Activated CD4-positive, alpha-beta T cell treated with anti-CD3 and anti-CD28 coated beads for 36 hours (primary cell): ENCODE measurements at regions not wholly inside any gene's neighbourhood (a gene's known extent, or its start where the extent isn't known, plus 50 kb on each side); places are given as distances from the start of the nearest gene placed in this dataset.
"Not testable (repeated sequence)": the region's sequence is repeated elsewhere in the genome, so short reads cannot be mapped to it uniquely, and the experiment has no call there.

Experiments
- ATAC-seq: fragments of 200-7000 bp; cut with Tn5 transposase; one replicate; pipeline ENCODE4 v1.10.0; 2021; ENCODE audit warnings: mild to moderate bottlenecking, moderate library complexity
- CTCF ChIA-PET: fragments of 350-600 bp; sonication (Branson Sonifier 250); formaldehyde crosslinking; loops from one replicate; lab custom pipeline; 2021; ENCODE audit warnings: antibody characterized with exemption; lab: Charles Lee
- POLR2A ChIA-PET: fragments of 350-600 bp; sonication (Branson Sonifier 250); formaldehyde crosslinking; loops from one replicate; lab custom pipeline; 2021; ENCODE audit warnings: antibody characterized with exemption, inconsistent platforms; lab: Charles Lee
- DNase-seq: peaks from one replicate; pipeline ENCODE4 v3.0.0-alpha.2; 2020
- H3K27ac Mint-ChIP-seq: one replicate; pipeline ENCODE4 v1.8.0; 2021; ENCODE audit warnings: mixed read lengths
- H3K27me3 Mint-ChIP-seq: one replicate; pipeline ENCODE4 v1.8.0; 2021; ENCODE audit warnings: mixed read lengths
- H3K36me3 Mint-ChIP-seq: one replicate; pipeline ENCODE4 v1.8.0; 2021; ENCODE audit warnings: low read depth, mixed read lengths
- H3K4me1 Mint-ChIP-seq: one replicate; pipeline ENCODE4 v1.8.0; 2021; ENCODE audit warnings: mixed read lengths
- H3K4me3 Mint-ChIP-seq: one replicate; pipeline ENCODE4 v1.8.0; 2021; ENCODE audit warnings: mild to moderate bottlenecking, moderate library complexity, mixed read lengths
- H3K9me3 Mint-ChIP-seq: one replicate; pipeline ENCODE4 v1.8.0; 2021; ENCODE audit warnings: low read depth, mixed read lengths
- intact Hi-C, 2 experiments: fragments of 100-400 bp; cut with DNase I in 1 of 2; cut with micrococcal nuclease in 1 of 2; formaldehyde crosslinking; loops; one replicate each; pipeline versions ENCODE4 v1.14.2 to v1.15.1; 2022 to 2024; cut with DNase I, micrococcal nuclease

DNA sequence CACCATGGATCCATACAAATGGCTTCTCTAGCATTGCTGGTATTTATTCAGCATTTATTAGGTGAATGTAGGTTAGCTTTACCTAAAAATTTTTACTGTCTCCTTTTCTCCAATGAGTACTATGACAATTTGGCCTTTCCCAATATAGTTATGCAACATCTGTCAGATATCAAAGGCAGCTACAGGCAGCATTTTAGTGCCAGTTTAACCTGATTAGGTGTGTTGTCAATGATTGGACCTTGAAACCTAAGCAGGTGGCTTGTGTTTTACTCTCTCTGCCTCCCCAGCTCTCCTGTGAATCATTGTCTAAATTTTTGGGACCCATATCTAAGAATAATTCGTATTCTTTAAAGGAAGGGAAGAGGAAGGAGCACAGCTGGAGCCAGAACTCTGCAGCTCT lies 228.9 kb downstream of the KBTBD8 start:
- H3K27me3 Mint-ChIP-seq: no peaks in the 10 kb centered on the region
- H3K9me3 Mint-ChIP-seq: no peaks in the 10 kb centered on the region
- intact Hi-C loops: no loop called here
- DNase-seq: no peak
- ATAC-seq: no peak
- H3K4me3 Mint-ChIP-seq: no peak overlapping the region
- no peaks in the 10 kb centered on the region for H3K36me3 Mint-ChIP-seq
- no peaks in the 10 kb centered on the region for H3K4me1 Mint-ChIP-seq
- ChIA-PET POLR2A (no interaction called here), CTCF (no interaction called here)
- H3K27ac Mint-ChIP-seq: no peak overlapping the region

DNA sequence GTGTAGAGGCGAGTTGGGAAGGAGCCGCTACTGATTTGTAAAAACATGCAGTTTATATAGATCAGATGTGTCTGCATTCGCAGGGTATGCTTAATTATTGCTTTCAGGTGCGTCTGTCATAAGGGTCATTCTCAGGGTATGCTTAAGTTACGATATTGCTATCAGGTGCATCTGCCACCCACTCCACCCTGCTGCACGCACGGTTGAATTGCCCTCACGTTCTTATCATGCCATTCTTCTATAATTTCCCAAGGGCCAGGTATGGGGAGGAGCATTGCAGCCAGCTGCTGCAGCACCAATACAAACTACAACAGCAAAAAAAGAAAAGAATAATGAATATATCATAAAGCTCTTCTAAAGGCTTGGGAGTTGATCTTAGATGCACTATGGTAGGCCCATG lies 230.0 kb downstream of the KBTBD8 start:
- Mint-ChIP-seq H3K4me1 (no peaks in the 10 kb centered on the region), H3K4me3 (no peak overlapping the region), H3K36me3 (no peaks in the 10 kb centered on the region), H3K27me3 (no peaks in the 10 kb centered on the region), H3K27ac (no peak overlapping the region), H3K9me3 (no peaks in the 10 kb centered on the region)
- DNase-seq: no peak
- no peak for ATAC-seq
- ChIA-PET CTCF (no interaction called here), POLR2A (no interaction called here)
- intact Hi-C loops: no loop called here

DNA sequence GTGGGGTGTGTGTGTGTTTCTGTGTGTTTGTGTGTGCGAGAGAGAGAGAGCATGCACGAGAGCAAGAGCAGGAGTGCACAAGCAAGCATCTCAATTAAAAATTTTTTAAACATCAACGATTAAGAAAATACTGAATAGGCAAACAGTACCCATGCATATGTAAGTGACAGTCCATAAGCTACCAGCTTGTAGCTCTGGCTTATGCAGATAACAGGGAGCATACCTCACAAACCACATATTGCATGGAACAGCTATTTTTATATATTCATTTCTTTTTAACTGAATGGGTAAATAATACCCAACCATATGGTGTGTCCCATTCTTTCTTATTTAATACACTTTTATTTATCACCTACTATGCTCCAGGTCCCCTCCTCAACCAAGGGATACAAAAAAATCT lies 234.5 kb downstream of the KBTBD8 start:
- no peak overlapping the region for H3K4me3 Mint-ChIP-seq
- intact Hi-C loops: no loop called here
- H3K36me3 Mint-ChIP-seq: no peaks in the 10 kb centered on the region
- ATAC-seq: no peak
- no peaks in the 10 kb centered on the region for H3K9me3 Mint-ChIP-seq
- no peak overlapping the region for H3K27ac Mint-ChIP-seq
- H3K27me3 Mint-ChIP-seq: no peaks in the 10 kb centered on the region
- ChIA-PET CTCF (interaction anchor here (0.7 kb wide), 1 partner anchor 372 kb away, joined by 3 read pairs; no protein-coding TSS in a partner anchor), POLR2A (no interaction called here)
- DNase-seq: no peak
- no peaks in the 10 kb centered on the region for H3K4me1 Mint-ChIP-seq

DNA sequence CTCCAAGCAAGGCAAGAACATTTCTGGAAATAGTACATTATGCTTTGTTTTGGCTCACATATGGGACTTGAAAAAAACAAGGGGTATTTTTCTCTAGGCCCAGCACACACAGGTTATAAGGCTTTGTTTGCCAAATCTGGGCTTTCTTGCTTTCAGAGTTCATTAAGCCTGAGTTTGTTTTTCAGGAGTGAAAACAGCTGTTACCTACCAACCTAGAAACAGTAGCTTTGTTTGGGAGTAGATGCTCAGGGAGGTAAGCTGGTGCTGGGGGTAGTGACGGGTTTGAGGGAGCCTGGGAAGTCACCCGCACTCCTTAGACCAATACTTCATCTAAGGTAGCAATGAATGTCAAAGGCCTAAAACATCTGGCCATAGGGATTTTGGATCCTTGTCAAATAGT lies 241.2 kb downstream of the KBTBD8 start:
- Mint-ChIP-seq H3K9me3 (no peaks in the 10 kb centered on the region), H3K36me3 (no peaks in the 10 kb centered on the region), H3K4me3 (no peak overlapping the region), H3K27me3 (no peaks in the 10 kb centered on the region), H3K27ac (no peak overlapping the region), H3K4me1 (no peaks in the 10 kb centered on the region)
- intact Hi-C loops: no loop called here
- POLR2A ChIA-PET: no interaction called here
- no peak for DNase-seq
- ATAC-seq: no peak
- CTCF ChIA-PET: no interaction called here

DNA sequence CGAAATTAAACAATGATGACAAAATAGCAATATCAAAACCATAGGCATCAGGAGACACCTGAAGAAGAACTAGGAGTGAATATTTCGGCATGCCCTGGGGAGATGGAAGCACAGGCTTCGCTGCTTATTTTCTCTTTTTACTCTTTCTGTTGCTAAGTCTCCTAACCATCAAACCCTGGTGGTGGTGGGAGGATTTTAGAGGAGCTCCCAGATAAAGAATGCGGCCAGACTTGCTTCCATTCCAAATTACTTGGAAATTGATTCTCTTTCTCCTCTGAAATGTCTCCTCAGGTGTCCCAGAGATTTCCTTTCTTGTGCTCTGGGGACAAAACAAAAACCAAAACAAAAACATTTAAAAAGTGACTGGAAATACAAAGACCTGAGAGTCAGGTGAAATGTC lies 243.0 kb downstream of the KBTBD8 start:
- intact Hi-C loops: no loop called here
- Mint-ChIP-seq H3K27me3 (no peaks in the 10 kb centered on the region), H3K9me3 (no peaks in the 10 kb centered on the region), H3K4me3 (no peak overlapping the region), H3K4me1 (no peaks in the 10 kb centered on the region), H3K27ac (no peak overlapping the region), H3K36me3 (no peaks in the 10 kb centered on the region)
- DNase-seq (no peak), ATAC-seq (no peak)
- POLR2A ChIA-PET: no interaction called here
- CTCF ChIA-PET: interaction anchor here (0.6 kb wide), 1 partner anchor 541 kb away, joined by 3 read pairs; no protein-coding TSS in a partner anchor

DNA sequence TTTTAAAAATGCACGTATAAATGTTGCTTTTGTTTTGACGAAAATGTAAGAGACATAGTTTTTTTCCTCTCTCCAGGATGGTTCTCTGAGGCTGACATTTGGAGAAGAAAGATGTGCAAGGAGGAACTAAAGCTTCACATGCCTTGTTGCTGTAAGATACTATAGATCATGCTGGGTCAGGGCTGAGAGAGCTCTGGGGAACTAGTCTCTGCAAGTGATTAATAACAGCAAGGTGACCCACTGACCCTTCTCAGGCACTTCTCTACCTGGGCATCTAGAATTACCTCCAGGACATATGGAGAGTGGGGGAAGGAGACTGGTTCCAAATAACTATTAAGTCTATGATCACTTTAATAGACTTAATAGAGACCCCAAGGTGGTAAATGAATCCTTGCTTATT lies 246.0 kb downstream of the KBTBD8 start:
- no peaks in the 10 kb centered on the region for H3K9me3 Mint-ChIP-seq
- CTCF ChIA-PET: no interaction called here
- no peaks in the 10 kb centered on the region for H3K4me1 Mint-ChIP-seq
- H3K27me3 Mint-ChIP-seq: no peaks in the 10 kb centered on the region
- no peak for ATAC-seq
- no peak overlapping the region for H3K4me3 Mint-ChIP-seq
- intact Hi-C loops: no loop called here
- POLR2A ChIA-PET: no interaction called here
- no peak overlapping the region for H3K27ac Mint-ChIP-seq
- no peaks in the 10 kb centered on the region for H3K36me3 Mint-ChIP-seq
- DNase-seq: no peak

DNA sequence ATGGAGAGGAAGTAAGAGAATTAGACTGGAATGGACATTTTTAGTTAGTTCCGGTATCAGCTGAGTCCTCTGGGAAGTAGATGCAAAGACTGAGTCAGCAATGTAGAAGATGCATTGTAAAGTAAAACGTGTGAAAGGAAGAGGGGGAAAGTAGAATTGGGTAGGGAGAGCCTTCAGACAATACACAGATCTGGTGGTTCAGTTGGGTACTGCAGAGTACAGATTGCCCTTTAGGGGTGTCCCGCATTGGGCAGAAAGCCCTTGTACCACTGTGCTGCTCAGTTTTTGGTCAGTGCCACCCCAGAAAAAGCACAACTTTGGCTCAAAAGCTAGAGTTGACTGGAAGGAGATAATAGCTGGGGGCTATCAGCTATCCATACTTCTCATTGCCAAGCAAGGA lies 247.4 kb downstream of the KBTBD8 start:
- no peak overlapping the region for H3K4me3 Mint-ChIP-seq
- no peaks in the 10 kb centered on the region for H3K36me3 Mint-ChIP-seq
- no peak for DNase-seq
- no peaks in the 10 kb centered on the region for H3K9me3 Mint-ChIP-seq
- no peaks in the 10 kb centered on the region for H3K4me1 Mint-ChIP-seq
- ChIA-PET CTCF (no interaction called here), POLR2A (no interaction called here)
- no peak overlapping the region for H3K27ac Mint-ChIP-seq
- H3K27me3 Mint-ChIP-seq: no peaks in the 10 kb centered on the region
- ATAC-seq: no peak
- intact Hi-C loops: no loop called here

DNA sequence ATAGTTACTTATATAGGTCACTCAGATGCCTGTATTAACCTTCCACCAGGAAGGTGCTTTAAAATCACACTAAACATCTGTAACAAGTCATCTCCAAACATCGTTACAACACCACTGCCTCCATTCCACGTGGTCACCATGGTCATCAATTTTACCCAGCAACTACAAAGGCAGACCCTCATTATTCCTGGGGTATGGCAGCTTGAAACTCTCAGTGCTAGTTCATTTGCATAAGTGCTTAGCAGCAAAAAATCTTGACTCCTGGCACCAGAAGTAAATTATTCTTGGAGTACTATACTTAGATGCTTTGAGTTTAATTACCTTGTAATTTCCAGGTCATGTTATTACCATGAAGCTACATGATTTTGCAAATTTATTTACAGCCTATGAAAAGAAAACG lies 250.6 kb downstream of the KBTBD8 start:
- intact Hi-C loops: no loop called here
- no peak overlapping the region for H3K27ac Mint-ChIP-seq
- POLR2A ChIA-PET: no interaction called here

DNA sequence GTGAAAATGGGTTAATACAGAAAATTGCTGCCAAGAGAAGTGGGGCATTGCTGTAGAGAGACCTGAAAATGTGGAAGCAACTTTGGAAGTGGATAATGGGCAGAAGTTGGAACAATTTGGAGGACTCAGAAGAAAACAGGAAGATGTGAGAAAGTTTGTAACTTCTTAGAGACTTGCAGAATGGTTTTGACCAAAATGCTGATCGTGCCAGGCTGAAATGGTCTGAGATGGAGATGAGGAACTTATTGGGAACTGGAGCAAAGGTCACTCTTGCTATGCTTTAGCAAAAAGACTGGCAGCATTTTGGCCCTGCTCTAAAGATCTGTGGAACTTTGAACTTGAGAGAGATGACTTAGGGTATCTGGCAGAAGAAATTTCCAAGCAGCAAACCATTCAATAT lies 254.8 kb downstream of the KBTBD8 start:
- DNase-seq, H3K27me3 Mint-ChIP-seq, H3K9me3 Mint-ChIP-seq, POLR2A ChIA-PET, H3K27ac Mint-ChIP-seq, ATAC-seq, H3K4me3 Mint-ChIP-seq, H3K36me3 Mint-ChIP-seq, H3K4me1 Mint-ChIP-seq, intact Hi-C loops, CTCF ChIA-PET: not testable (repeated sequence)

More for the DNA sequence above, 250.6 kb downstream of the KBTBD8 start:
- no peaks in the 10 kb centered on the region for H3K36me3 Mint-ChIP-seq
- ATAC-seq (no peak), DNase-seq (no peak)
- no peak overlapping the region for H3K4me3 Mint-ChIP-seq
- peaks cover 2% of the 10 kb centered on the region for H3K27me3 Mint-ChIP-seq
- H3K4me1 Mint-ChIP-seq: no peaks in the 10 kb centered on the region
- CTCF ChIA-PET: interaction anchor here (0.5 kb wide), 1 partner anchor 90 kb away, joined by 3 read pairs; no protein-coding TSS in a partner anchor
- H3K9me3 Mint-ChIP-seq: peaks cover 4% of the 10 kb centered on the region

DNA sequence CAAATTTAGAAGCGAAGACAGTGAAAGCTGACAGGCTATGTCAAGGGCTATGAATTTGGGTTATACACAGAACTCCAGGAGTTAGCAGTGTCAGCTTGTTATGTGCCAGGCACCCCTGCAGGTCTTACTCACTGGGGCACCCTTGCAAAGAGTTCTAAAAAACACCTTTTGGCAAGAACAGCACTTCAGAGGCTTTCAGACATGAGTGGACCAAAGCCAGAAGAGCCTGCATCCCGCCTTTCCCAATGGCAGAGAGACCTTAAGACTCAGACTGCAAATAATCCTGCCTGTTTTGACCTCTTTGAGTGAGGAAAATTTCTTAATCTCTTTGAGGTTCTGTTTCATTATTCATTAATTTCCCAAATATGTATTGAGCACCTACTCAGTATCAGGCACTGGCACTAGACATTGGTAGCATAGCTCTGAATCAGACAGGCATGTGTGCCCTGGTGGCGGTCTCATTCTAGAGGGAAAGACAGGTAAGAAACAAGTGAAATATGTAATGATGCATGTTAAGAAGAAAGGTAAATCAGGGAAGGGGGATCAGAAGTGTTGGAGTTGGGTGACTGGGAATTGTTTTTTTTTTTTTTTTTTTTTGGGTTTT lies 280.0 kb downstream of the KBTBD8 start:
- H3K4me1 Mint-ChIP-seq: no peaks in the 10 kb centered on the region
- peaks cover 2% of the 10 kb centered on the region for H3K9me3 Mint-ChIP-seq
- ChIA-PET CTCF (no interaction called here), POLR2A (no interaction called here)
- H3K36me3 Mint-ChIP-seq: no peaks in the 10 kb centered on the region
- no peak overlapping the region for H3K27ac Mint-ChIP-seq
- no peak overlapping the region for H3K4me3 Mint-ChIP-seq
- intact Hi-C loops: no loop called here
- peaks cover 4% of the 10 kb centered on the region for H3K27me3 Mint-ChIP-seq
- DNase-seq (no peak), ATAC-seq (no peak)

DNA sequence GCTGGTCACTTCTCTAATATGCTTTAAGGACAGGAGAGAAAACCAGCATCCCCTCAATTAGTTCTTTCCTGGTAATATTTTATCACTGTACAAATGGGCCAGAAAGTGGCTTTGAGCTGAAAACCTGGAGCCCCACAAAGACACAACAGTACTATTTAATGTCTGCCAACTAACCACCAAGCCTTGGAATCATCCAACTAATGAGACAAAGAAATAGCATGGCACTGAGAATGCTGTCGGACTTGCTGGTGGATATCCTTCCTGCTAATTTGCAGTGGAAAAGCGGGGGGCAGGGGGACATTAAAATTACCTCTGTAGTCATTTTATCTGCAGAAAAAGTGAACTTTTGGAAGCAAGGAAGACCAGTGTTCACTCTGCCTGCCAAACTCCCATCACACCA lies 288.5 kb downstream of the KBTBD8 start:
- no peak overlapping the region for H3K27ac Mint-ChIP-seq
- intact Hi-C loops: no loop called here
- CTCF ChIA-PET: interaction anchor here (0.9 kb wide), 1 partner anchor 361 kb away, joined by 3 read pairs; no protein-coding TSS in a partner anchor

DNA sequence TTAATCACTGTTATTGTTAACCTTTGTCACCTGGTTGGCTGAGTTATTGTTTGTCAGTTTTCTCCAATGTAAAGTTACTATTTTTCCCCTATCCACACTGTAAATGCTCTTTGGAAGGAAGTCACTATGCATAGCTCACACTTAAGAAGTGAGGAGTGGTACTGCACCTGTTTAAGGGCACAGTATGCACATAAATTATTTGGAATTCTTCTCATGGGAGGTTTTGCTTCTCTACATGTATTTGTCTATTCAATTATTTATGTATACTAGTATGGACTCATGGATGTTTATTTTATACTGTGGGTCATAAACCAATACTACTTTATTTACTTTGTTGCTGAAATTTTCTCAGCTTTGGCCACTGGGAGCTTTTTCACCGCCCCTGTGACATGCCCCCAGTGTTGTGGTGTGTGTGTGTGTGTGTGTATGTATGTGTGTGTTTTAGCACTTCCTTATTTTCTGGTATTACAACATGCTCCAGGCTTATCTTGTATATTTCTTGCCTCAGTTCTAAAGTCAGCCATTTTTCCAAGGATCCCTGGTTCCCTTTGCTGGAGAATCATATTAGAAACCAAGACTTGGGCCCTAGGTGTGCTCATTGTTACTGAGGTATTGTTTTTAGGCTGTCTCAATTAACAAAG lies 290.5 kb downstream of the KBTBD8 start:
- no peak overlapping the region for H3K27ac Mint-ChIP-seq
- no peaks in the 10 kb centered on the region for H3K36me3 Mint-ChIP-seq
- H3K4me3 Mint-ChIP-seq: no peak overlapping the region
- DNase-seq (no peak), ATAC-seq (no peak)
- no peaks in the 10 kb centered on the region for H3K27me3 Mint-ChIP-seq
- H3K4me1 Mint-ChIP-seq: peaks cover 8% of the 10 kb centered on the region
- intact Hi-C loops: no loop called here
- peaks cover 5% of the 10 kb centered on the region for H3K9me3 Mint-ChIP-seq
- CTCF ChIA-PET: no interaction called here
- POLR2A ChIA-PET: no interaction called here

More for the DNA sequence above, 288.5 kb downstream of the KBTBD8 start:
- H3K4me3 Mint-ChIP-seq: no peak overlapping the region
- no peaks in the 10 kb centered on the region for H3K36me3 Mint-ChIP-seq
- peaks cover 7% of the 10 kb centered on the region for H3K9me3 Mint-ChIP-seq
- peaks cover 2% of the 10 kb centered on the region for H3K4me1 Mint-ChIP-seq
- DNase-seq: no peak
- ATAC-seq: no peak
- H3K27me3 Mint-ChIP-seq: no peaks in the 10 kb centered on the region
- POLR2A ChIA-PET: no interaction called here
